ENCODE measurements at regions not wholly inside any gene's neighbourhood (a gene's known extent, or its start where the extent isn't known, plus 50 kb on each side); places are given as distances from the start of the nearest gene placed in this dataset.

DNA sequence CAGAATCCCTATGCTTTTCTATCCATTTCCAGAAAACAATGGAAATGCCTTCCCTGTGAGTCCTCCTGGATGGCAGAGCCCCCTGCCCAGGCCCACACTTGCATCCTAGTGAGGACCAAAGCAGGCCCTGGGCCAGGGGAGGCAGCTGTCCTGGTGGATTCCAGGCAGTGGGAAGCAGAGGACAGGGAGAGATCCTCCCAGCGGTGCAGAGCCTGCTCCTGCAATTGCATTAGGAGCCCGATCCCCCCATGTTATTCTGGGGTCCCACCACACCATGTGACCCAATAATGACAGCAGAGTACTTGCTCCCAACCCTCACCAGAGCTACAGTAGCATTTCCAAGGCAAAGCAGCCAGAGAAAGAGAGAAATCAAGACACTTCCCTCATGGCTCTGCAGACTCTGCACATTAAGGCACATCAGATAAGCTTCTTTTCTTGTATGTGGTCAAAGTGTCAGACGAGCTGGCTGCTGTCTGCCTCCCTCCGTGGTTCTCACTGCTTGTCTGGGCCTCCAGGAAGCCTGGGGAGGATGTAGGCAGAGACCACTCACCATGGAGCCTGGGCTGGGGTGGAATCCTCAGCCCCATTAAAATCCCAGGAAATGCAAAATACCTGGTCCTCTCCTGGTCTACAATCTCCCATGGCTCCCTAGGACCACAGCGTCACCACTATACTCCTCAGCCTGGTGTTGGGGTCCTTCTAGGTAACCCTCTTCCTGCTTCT is 54.9 kb upstream of the RUNX3 start:
- H3K4me3 ChIP-seq (replicated peaks; ENCODE audit: low read depth, low read length), result no peak overlapping the region
- DNase-seq (ENCODE audit: low read depth), result no peak
- TF ChIP-seq CTCF (IDR thresholded peaks at IDR 0.05; ENCODE audit: low read length, missing control alignments), result no peak

DNA sequence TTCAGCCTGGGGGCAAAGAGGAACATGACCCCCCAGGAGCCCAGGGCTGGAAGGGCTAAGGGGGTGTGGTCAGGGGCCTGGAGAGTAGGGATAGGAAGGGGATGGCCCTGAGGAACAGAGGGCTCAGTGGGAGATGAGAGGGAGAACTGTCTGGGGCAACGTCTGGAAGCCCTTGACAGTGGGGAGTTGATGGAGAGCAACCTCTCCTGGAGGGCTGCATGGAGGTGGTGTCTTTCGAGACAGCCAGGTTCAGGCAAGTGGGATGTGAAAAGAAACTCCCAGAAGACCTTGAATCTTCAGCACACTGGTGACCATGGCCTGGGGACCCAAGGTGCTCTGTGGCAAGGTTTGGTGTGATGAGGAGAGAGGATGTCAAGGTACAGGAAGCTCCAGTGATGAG is 54.2 kb upstream of the RUNX3 start:
- TF ChIP-seq CTCF (IDR thresholded peaks at IDR 0.05; ENCODE audit: low read length, missing control alignments), result no peak
- H3K4me3 ChIP-seq (replicated peaks; ENCODE audit: low read depth, low read length), result no peak overlapping the region
- DNase-seq (ENCODE audit: low read depth), result no peak

- no peak for DNase-seq (ENCODE audit: low read depth)
- no peak overlapping the region for H3K4me3 ChIP-seq (replicated peaks; ENCODE audit: low read depth, low read length)
- no peak for TF ChIP-seq CTCF (IDR thresholded peaks at IDR 0.05; ENCODE audit: low read length, missing control alignments)
Measured at GRCh38 chr1:24983006-24983680, 53.1 kb upstream of the RUNX3 start.

DNA sequence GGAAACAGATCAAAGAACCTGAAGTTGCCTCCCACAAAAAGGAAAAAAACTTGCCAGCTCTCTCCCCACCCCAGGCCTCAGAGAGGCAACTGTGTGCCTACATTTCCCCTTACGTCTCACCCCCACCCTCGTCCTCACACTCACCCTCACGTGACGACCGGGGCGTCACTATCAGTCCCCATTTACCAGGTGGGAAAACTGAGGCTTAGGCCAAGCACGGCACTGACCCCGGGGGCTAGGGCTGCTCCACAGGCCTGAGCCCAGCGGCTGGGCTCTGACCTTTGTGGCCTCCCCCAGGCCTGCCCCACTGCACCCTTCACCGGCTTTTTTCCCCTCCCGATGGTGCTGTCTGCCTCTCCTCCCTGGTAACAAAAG is 51.5 kb upstream of the RUNX3 start:
- DNase-seq (ENCODE audit: low read depth), result no peak
- H3K4me3 ChIP-seq (replicated peaks; ENCODE audit: low read depth, low read length), result no peak overlapping the region
- no peak for TF ChIP-seq CTCF (IDR thresholded peaks at IDR 0.05; ENCODE audit: low read length, missing control alignments)

GRCh38 chr1:24980836-24981630 is 51.0 kb upstream of the RUNX3 start:
- no peak overlapping the region for H3K4me3 ChIP-seq (replicated peaks; ENCODE audit: low read depth, low read length)
- no peak for TF ChIP-seq CTCF (IDR thresholded peaks at IDR 0.05; ENCODE audit: low read length, missing control alignments)
- no peak for DNase-seq (ENCODE audit: low read depth)
